ENCODE measurements at regions not wholly inside any gene's neighbourhood (a gene's known extent, or its start where the extent isn't known, plus 50 kb on each side); places are given as distances from the start of the nearest gene placed in this dataset.

DNA sequence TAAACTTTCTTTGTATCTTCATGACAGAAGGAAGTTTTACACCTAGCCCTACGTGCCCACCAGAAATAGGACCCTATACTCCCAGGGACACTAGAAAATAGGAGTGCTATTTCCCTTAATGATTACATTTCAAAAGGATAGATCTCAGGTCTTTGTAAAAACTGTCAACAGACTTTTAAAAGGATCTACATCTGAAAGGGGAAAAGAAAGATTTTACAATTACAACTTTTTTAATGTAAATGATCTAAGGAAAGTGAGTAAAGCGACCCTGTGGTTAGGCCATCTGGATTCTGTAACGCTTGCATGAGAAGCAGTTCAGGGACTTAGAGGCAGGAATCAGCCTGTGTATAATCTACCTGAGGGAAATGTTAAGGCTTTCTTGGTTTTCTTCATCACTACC lies 431.8 kb upstream of the MC4R start:
- no peak for DNase-seq

GRCh38 chr18:60809937-60810336 lies 437.4 kb upstream of the MC4R start:
- DNase-seq: peak; percentile 16

GRCh38 chr18:60812921-60813320 lies 440.3 kb upstream of the MC4R start:
- no peak for DNase-seq

DNA sequence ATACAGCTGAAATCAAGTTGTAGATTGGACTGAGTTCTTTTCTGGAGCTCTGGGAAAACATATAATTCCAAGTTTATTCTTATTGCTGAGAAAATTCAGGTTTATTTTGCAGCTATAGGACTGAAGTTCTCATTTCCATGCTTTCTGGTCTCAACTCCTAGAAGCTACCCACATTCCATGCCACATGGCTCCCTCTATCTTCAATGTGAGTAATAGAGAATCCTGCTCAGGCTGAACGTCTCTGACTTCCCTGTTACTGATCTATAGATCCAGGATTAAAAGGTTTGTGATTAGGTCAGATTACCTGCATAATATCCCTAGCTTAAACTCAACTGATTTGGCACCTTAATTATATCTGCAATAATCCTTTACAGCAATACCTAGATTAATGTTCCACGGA lies 453.8 kb upstream of the MC4R start:
- no peak for DNase-seq

- DNase-seq: no peak
Observed at GRCh38 chr18:60831971-60832370, 459.4 kb upstream of the MC4R start.

DNA sequence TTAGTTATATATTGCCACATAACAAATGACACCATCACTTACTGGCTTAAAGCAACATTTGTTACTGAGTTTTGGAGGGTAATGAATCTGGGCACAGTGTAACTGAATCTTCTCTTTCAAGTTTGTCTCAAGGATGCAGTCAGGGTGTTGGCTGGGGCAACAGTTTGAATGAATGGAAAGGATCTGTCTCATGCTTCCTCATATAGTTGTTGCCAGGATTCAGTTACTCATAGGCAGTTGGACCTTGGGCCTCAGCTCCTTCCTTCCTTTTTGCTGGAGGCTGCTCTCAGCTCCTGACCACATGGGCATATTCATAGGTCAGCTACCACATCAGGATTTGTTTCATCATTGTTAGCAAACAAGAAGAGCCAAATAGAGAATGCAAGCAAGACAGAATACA lies 466.1 kb upstream of the MC4R start:
- DNase-seq: no peak

DNA sequence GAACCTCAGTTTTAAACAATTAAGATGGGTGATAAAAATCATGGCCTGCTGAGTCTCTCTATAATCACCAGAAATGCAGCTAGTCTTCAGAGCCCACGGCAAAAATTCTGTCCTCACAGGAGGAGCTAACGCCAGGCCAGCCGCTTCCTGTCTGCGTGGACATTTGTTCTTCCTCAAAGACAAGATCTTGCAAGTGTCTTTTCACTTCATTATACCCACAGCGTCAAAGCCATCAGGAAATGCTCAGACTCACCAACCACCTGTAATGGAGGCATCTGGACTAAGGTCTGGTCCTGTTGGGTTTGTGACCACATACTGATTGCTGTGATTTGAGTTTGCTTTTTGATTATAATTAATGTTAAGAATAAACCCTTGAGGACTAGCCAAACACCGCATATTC lies 473.8 kb upstream of the MC4R start:
- DNase-seq: no peak

DNA sequence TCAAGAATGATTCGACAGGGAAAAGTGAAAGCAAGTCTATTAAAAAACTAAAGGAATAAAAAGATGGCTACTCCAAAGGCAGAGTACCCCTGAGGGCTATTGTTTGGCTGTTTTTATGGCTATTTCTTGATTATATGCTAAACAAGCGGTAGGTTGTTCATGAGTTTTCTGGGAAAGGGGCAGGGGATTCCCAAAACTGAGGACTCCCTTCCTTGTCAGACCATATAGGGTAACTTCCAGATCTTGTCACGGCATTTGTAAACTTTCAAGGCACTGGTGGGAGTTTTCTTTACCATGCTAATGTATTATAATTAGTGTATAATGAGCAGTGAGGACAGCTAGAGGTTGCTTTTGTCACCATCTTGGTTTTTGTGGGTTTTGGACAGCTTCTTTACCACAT lies 474.9 kb upstream of the MC4R start:
- DNase-seq: no peak

DNA sequence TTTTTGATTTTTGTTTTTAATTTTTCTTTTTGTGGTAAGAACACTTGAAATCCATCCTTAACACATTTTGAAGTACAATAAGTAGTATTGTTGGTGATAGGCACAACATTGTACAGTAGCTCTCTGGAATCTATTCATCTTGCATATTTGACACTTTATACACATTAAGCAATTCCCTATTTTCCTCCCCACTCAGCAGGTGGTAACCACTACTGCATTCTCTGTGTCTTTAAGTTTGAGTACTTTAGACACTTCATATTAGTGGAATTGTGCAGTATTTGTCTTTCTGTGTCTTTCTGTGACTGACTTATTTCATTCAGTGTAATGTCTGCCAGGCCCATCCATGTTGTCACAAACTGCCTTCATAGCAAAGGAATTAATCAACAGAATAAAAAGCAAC lies 471.7 kb upstream of the CDH20 start:
- no peak for DNase-seq

GRCh38 chr18:60862988-60863387 lies 470.2 kb upstream of the CDH20 start:
- no peak for DNase-seq

DNA sequence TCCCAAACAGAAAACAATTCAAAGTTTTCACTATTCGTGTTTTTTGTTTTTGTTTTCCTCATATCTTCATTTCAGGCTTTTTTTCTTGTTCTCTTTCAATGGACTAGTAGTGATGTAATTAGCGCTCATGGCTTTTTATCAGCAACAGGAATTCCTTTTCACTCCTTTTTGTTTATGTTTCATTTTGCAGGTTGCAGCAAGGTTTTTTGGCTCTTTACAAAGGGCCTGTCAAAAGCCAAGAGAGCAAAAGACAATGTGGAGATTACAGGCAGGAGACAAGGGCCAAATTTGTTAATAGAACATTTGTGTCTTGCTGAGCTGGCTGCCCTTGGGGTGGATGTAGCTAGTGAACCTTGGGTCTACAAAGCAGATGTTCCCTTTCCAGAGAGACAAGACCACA lies 467.4 kb upstream of the CDH20 start:
- no peak for DNase-seq

DNA sequence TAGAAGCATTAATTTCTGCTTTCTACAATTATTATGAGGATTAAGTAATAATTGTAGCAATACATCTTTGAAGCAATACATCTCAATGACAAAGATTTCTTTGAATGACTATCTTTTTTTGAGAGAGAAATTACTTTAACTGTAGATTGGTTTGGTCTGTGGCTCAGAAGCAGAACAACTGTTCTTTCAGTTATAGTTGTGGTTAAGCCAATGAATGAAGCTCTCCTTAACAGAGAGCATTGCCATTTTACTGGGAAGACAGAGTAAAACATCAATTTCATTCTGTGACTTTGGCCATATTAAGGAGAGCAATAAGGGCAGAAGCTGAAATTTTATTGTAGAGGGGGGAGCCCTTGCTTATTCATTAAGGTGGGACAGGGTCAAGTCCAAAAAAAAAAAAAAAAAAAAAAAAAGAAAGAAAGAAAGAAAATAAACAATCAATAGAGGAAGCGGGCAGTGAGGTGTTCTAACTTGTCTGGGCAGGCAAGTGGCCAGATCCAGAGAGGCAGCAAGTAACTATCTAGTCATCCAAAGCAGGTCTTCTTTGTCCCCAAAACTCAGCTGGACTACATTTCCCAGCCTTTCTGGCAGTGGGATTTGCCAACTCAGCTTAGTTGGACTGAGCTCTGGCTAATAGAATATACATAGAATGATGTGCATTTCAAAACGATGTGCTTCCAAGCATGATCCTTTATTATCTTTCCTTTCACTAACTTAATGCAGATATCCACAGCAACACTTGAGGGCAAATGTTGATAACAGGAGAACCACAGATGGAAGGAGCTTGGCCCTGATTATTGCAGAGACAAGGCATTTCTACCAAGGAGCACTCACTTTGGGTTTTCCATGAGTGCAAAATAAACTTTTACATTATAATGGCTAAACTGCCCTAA lies 462.7 kb upstream of the CDH20 start:
- no peak for DNase-seq

DNA sequence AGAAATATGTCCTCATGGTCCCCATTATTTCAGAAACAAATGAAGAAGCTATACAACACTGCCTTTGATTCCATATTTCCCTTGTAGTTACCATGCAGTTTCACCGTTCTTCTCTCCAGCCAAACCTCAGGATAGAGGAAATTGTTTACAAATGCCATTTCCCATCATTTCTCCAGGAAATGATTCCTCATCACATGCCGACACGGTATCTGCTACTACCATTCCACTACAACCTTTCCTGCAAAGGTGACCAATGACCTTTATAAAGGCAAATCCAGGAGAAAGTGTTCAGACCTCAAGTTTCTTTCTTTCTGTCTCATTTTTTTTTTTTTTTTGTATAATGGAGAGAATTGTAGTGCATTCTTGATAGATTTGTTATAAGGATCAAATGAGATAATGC lies 460.8 kb upstream of the CDH20 start:
- DNase-seq: no peak

DNA sequence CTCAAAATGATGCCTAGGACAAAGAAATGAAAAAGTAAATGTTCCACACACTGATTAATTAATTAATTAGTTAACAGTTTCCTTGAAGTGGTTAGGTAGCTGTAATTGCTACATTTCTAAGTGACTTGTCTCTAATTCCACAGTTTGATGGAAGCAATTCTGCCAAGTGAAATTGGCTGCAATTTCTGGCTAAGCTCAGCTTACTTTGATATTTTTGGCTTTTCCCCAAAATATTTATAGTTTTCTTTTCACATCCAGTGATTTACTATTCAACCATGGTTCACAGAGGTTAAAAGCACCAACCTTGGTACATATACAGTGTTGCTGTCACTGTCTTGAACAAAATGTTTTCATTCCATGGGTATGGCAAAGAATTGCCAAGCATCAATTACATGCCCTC lies 459.5 kb upstream of the CDH20 start:
- no peak for DNase-seq

DNA sequence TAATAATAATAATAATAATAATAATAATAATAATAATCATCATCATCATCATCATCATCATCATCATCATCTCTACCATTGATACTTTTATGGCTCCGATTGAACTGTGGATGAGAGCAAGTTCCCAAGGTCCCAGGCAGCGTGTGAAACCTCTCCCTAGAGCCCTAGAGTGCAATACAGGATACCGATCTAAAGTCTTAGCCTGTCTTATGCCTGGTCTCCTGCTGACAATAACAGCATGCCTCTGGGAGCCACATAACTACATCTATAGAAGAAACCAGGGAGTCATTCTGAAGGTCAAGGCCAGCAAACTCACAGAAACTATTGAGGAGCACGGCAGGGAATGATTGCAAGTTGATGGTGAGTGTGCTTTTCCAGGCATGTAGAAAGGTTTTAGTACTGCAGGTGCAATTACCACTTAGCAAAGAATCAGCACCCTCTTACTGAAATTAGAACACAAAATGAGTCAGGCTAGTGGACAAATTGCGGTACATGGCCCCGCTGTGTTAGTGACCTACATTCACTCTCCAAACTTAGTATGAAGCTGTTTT lies 457.2 kb upstream of the CDH20 start:
- DNase-seq: no peak

DNA sequence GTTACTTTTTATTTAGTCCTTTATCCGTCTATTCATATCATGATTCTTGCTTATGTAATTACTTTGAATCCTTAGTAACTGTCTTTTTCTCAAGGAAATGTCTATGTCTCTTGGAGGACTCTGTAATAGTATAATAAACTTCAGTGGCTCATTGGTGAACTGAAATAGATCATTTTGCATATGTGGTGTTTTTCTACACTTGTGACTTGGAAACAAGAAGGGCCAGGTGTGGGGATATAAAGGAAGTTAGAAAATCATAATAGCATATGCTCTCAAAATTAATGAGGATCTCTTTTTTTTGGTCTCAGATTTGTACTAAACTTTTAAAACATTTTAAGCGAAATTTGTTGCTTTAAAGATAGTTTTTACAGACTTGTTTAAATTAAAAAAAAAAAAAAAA lies 453.0 kb upstream of the CDH20 start:
- no peak for DNase-seq

DNA sequence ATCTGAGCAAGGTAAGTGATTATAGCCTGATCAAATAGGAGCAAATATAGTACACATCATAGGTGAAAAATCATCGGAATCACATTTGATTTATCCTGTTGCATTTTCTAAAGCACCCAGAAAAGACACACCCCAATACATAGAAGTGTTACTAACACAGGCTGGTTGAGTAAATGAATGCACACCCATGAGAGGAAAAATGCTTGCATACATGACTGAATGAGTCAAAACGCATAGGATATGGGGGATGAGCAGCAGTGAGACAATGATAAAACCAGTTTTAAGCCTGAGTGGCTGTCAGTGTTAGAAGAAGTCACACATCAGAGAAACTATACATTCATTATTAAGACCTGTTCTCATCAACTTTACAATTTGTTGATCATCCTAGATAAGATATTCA lies 449.6 kb upstream of the CDH20 start:
- no peak for DNase-seq

DNA sequence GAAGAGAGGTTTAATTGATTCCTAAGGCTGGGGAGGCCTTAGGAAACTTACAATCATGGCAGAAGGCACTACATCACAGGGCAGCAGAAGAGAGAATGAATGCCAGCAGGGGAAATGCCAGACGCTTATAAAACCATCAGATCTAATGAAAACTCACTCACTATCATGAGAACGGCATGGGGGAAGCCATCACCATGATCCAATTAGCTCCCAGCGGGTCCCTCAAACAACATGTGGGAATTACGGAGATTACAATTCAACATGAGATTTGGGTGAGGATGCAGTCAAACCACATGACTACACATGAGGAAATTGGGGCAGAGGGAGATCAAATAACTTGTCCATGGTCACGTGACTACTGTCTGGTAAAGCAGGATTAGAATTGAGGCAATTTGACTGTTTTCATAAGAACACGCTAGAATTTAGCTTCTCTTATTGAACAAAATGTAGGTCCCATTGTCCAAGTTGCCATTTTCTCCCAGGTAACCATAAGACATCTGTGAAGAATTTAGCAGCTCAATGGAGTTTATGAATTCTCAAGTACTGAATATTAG lies 445.1 kb upstream of the CDH20 start:
- no peak for DNase-seq

GRCh38 chr18:60889442-60889841 lies 443.8 kb upstream of the CDH20 start:
- DNase-seq: no peak

GRCh38 chr18:60891936-60892335 lies 441.3 kb upstream of the CDH20 start:
- no peak for DNase-seq

- no peak for DNase-seq
Observed at GRCh38 chr18:60892441-60892840, 440.8 kb upstream of the CDH20 start.

- DNase-seq: no peak
Observed at GRCh38 chr18:60892855-60893254, 440.4 kb upstream of the CDH20 start.

- DNase-seq: no peak
Observed at GRCh38 chr18:60893355-60894097, 439.7 kb upstream of the CDH20 start.

All from COR-L47 (cell line).